ENCODE measurements at regions not wholly inside any gene's neighbourhood (a gene's known extent, or its start where the extent isn't known, plus 50 kb on each side); places are given as distances from the start of the nearest gene placed in this dataset.

DNA sequence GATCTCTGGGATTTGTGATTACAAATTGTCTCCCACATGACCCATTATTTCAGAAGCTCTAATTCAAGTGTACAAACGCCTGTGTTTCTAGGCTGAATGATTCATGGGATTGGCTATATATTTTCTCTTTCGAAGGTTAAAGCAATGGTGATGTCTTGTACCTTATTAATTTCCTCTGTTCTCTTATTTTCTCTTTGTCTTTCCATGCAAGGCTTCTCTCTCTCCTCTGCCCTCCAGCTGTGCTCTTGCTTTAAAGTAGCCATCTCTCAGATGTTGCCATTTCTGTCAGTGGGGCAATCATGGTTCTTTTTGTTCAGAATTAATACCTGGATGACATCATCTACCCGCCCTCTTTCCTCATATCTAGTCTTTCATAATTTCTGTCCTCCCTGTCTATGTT lies 184.3 kb upstream of the ATP10B start:
- TF ChIP-seq, protein P1, sequence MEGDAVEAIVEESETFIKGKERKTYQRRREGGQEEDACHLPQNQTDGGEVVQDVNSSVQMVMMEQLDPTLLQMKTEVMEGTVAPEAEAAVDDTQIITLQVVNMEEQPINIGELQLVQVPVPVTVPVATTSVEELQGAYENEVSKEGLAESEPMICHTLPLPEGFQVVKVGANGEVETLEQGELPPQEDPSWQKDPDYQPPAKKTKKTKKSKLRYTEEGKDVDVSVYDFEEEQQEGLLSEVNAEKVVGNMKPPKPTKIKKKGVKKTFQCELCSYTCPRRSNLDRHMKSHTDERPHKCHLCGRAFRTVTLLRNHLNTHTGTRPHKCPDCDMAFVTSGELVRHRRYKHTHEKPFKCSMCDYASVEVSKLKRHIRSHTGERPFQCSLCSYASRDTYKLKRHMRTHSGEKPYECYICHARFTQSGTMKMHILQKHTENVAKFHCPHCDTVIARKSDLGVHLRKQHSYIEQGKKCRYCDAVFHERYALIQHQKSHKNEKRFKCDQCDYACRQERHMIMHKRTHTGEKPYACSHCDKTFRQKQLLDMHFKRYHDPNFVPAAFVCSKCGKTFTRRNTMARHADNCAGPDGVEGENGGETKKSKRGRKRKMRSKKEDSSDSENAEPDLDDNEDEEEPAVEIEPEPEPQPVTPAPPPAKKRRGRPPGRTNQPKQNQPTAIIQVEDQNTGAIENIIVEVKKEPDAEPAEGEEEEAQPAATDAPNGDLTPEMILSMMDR (optimal IDR thresholded peaks at IDR 0.05 in 1 of 3, IDR thresholded peaks at IDR 0.05 in 1 of 3, conservative IDR thresholded peaks at IDR 0.05 in 1 of 3; ENCODE audit: extremely low read depth in 1 of 3, insufficient read depth in 2 of 3, low read length in 3 of 3) = no peak
- TF ChIP-seq EZH2 (IDR thresholded peaks at IDR 0.05; ENCODE audit: low read length) = no peak

Data from keratinocyte (primary cell).